BE2C (cell line): ENCODE measurements at regions not wholly inside any gene's neighbourhood (a gene's known extent, or its start where the extent isn't known, plus 50 kb on each side); places are given as distances from the start of the nearest gene placed in this dataset.

Source experiments
- DNase-seq: peaks from one replicate; pipeline ENCODE4 v3.0.0-alpha.2; 2020
- H3K27me3 ChIP-seq: fragments of 250-450 bp; sonication (Bioruptor Pico); 2 replicates; pipeline ENCODE4 v1.5.1; 2020; ENCODE audit warnings: mild to moderate bottlenecking
- H3K36me3 ChIP-seq: fragments of 250-450 bp; sonication (Bioruptor Pico); 2 replicates; pipeline ENCODE4 v1.5.1; 2020; ENCODE audit warnings: mild to moderate bottlenecking
- H3K4me1 ChIP-seq: fragments of 250-450 bp; sonication (Bioruptor Pico); 2 replicates; pipeline ENCODE4 v1.5.1; 2020
- H3K4me3 ChIP-seq: 2 replicates; pipeline ENCODE4 v1.5.1; 2011; ENCODE audit warnings: low read depth, low read length
- H3K9me3 ChIP-seq: fragments of 250-450 bp; sonication (Bioruptor Pico); 2 replicates; pipeline ENCODE4 v1.5.1; 2020
- TF ChIP-seq, protein P1 (sequence below): IDR thresholded peaks from 2 replicates; pipeline ENCODE4 v1.5.1; 2012; ENCODE audit warnings: mild to moderate bottlenecking, low read depth, low read length

GRCh38 chr4:73001885-73002284, 67.6 kb downstream of the COX18 start:
- Histone ChIP-seq H3K4me3 (no peak overlapping the region), H3K9me3 (no peaks in the 10 kb centered on the region)

DNA sequence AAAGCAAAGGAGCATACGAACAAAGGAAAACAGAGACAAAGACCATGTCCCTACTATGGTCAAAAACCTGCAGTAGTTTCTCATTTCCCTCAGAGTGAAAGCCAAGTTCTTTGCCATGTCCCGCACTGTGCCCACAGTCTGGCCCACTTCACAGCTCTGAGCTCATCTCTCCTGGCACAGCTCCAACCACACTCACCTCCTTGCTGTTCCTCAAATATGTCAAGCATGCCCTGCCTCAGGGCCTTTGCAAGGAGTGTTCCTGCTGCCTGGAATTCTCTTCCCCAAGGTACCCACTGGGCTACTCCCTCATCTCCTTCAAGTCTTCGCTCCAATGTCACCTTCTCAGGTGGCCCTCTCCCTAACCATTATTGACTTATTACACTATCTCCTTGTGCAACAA, 72.1 kb downstream of the COX18 start:
- TF ChIP-seq, protein P1, sequence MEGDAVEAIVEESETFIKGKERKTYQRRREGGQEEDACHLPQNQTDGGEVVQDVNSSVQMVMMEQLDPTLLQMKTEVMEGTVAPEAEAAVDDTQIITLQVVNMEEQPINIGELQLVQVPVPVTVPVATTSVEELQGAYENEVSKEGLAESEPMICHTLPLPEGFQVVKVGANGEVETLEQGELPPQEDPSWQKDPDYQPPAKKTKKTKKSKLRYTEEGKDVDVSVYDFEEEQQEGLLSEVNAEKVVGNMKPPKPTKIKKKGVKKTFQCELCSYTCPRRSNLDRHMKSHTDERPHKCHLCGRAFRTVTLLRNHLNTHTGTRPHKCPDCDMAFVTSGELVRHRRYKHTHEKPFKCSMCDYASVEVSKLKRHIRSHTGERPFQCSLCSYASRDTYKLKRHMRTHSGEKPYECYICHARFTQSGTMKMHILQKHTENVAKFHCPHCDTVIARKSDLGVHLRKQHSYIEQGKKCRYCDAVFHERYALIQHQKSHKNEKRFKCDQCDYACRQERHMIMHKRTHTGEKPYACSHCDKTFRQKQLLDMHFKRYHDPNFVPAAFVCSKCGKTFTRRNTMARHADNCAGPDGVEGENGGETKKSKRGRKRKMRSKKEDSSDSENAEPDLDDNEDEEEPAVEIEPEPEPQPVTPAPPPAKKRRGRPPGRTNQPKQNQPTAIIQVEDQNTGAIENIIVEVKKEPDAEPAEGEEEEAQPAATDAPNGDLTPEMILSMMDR, result no peak
- no peak for DNase-seq
- Histone ChIP-seq H3K4me1 (no peaks in the 10 kb centered on the region), H3K9me3 (no peaks in the 10 kb centered on the region), H3K4me3 (no peak overlapping the region), H3K27me3 (no peaks in the 10 kb centered on the region; the same call in none of the 2 replicates), H3K36me3 (no peaks in the 10 kb centered on the region)

More at GRCh38 chr4:73001885-73002284, 67.6 kb downstream of the COX18 start:
- Histone ChIP-seq H3K4me1 (no peaks in the 10 kb centered on the region), H3K27me3 (no peaks in the 10 kb centered on the region; the same call in none of the 2 replicates), H3K36me3 (no peaks in the 10 kb centered on the region)
- TF ChIP-seq, protein P1, result no peak
- DNase-seq, result no peak

- no peak for DNase-seq
These were observed 74.8 kb downstream of the COX18 start for GRCh38 chr4:72994670-72995069.

DNA sequence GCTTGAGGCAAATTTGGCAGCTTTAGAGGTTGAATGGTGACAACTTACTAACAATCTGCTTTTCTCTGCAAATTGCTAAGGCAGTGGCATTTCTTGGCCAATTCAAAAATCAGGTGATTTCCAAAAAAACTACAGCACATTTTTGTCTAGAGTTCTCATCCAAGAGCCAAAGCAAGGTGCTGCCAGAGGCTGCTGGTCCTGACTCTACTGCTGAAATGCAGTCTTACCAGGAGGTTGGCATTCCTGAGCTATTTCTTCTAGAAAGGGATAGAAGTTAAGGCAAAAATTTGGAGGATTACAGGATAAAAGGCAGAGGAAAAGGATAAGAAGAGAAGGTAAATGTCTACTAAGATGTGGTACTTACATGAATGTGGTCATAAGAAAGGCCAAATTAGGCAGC, 75.6 kb downstream of the COX18 start:
- no peaks in the 10 kb centered on the region for H3K4me1 ChIP-seq
- no peaks in the 10 kb centered on the region for H3K9me3 ChIP-seq
- TF ChIP-seq, protein P1, result no peak
- no peak overlapping the region for H3K4me3 ChIP-seq
- no peak for DNase-seq
- H3K27me3 ChIP-seq, result no peaks in the 10 kb centered on the region
- H3K36me3 ChIP-seq, result no peaks in the 10 kb centered on the region

More at GRCh38 chr4:72994670-72995069, 74.8 kb downstream of the COX18 start:
- TF ChIP-seq, protein P1, result no peak
- Histone ChIP-seq H3K27me3 (no peaks in the 10 kb centered on the region; the same call in 1 of the 2 replicates), H3K4me3 (no peak overlapping the region), H3K9me3 (no peaks in the 10 kb centered on the region), H3K4me1 (no peaks in the 10 kb centered on the region), H3K36me3 (no peaks in the 10 kb centered on the region)

GRCh38 chr4:72991873-72992272, 77.6 kb downstream of the COX18 start:
- H3K27me3 ChIP-seq, result no peaks in the 10 kb centered on the region; the same call in 1 of the 2 replicates
- DNase-seq, result no peak
- TF ChIP-seq, protein P1, result no peak
- H3K36me3 ChIP-seq, result no peaks in the 10 kb centered on the region
- H3K4me1 ChIP-seq, result no peaks in the 10 kb centered on the region
- no peak overlapping the region for H3K4me3 ChIP-seq
- no peaks in the 10 kb centered on the region for H3K9me3 ChIP-seq

GRCh38 chr4:72987741-72988729, 81.5 kb downstream of the COX18 start:
- TF ChIP-seq, protein P1, result no peak
- Histone ChIP-seq H3K9me3 (no peaks in the 10 kb centered on the region), H3K36me3 (no peaks in the 10 kb centered on the region), H3K27me3 (no peaks in the 10 kb centered on the region; the same call in 1 of the 2 replicates), H3K4me3 (no peak overlapping the region), H3K4me1 (no peaks in the 10 kb centered on the region)
- no peak for DNase-seq
